DND-41 (cell line): ENCODE measurements at regions not wholly inside any gene's neighbourhood (a gene's known extent, or its start where the extent isn't known, plus 50 kb on each side); places are given as distances from the start of the nearest gene placed in this dataset.

Experiments
- ATAC-seq: fragments of 200-7000 bp; cut with Tn5 transposase; 3 replicates; pipeline ENCODE4 v1.9.1; 2021; ENCODE audit warnings: low read depth; ENCODE audit not compliant: insufficient read depth
- DNase-seq: peaks from one replicate; pipeline ENCODE4 v3.0.0-alpha.2; 2020
- H2AFZ ChIP-seq: 2 replicates; pipeline ENCODE4 v1.6.0; 2012; ENCODE audit warnings: low read depth, low read length
- H3K27ac ChIP-seq: 2 replicates; pipeline ENCODE4 v1.5.1; 2012; ENCODE audit warnings: low read length, inconsistent platforms
- H3K27me3 ChIP-seq: fragments of 200-600 bp; sonication (generic); 2 replicates; pipeline ENCODE4 v1.6.0; 2012; ENCODE audit warnings: low read length, mild to moderate bottlenecking, inconsistent platforms; ENCODE audit not compliant: insufficient read depth, poor library complexity
- H3K36me3 ChIP-seq: 2 replicates; pipeline ENCODE4 v1.5.1; 2012; ENCODE audit warnings: low read length, inconsistent platforms; ENCODE audit not compliant: insufficient read depth
- H3K4me1 ChIP-seq: 2 replicates; pipeline ENCODE4 v1.5.1; 2012; ENCODE audit warnings: mild to moderate bottlenecking, low read length; ENCODE audit not compliant: insufficient read depth
- H3K4me2 ChIP-seq: 2 replicates; pipeline ENCODE4 v1.6.0; 2012; ENCODE audit warnings: mild to moderate bottlenecking, moderate library complexity, low read length, inconsistent platforms; ENCODE audit not compliant: insufficient read depth
- H3K4me3 ChIP-seq, 2 experiments: fragments of 200-600 bp in 1 of 2; shearing (Covaris generic) in 1 of 2; 2 replicates each; pipeline ENCODE4 v1.5.1; 2012 to 2016; ENCODE audit warnings: inconsistent platforms in 2 of 2, low read length in 2 of 2, mild to moderate bottlenecking in 2 of 2, low read depth in 1 of 2, moderate library complexity in 1 of 2
- H3K79me2 ChIP-seq: 2 replicates; pipeline ENCODE4 v1.6.0; 2012; ENCODE audit warnings: low read length, inconsistent platforms; ENCODE audit not compliant: insufficient read depth
- H3K9ac ChIP-seq: 2 replicates; pipeline ENCODE4 v1.6.0; 2012; ENCODE audit warnings: low read depth, mild to moderate bottlenecking, inconsistent platforms, low read length, moderate library complexity
- H3K9me3 ChIP-seq: 2 replicates; pipeline ENCODE4 v1.5.1; 2012; ENCODE audit warnings: low read length, moderate library complexity, mild to moderate bottlenecking, inconsistent platforms; ENCODE audit not compliant: insufficient read depth, severe bottlenecking
- H4K20me1 ChIP-seq: 2 replicates; pipeline ENCODE4 v1.6.0; 2012; ENCODE audit warnings: low read length; ENCODE audit not compliant: insufficient read depth
- CTCF ChIP-seq: IDR thresholded peaks from 2 replicates; pipeline ENCODE4 v1.5.1; 2012; ENCODE audit warnings: borderline replicate concordance, low read length, moderate library complexity, mild to moderate bottlenecking; ENCODE audit not compliant: poor library complexity, severe bottlenecking; ENCODE audit errors: extremely low read depth
- EZH2 ChIP-seq: IDR thresholded peaks from 3 replicates; pipeline ENCODE4 v1.6.1; 2012; ENCODE audit warnings: borderline replicate concordance, low read depth, mild to moderate bottlenecking, moderate library complexity, low read length, inconsistent platforms; ENCODE audit not compliant: severe bottlenecking

GRCh38 chr9:79264511-79265355 is 307.0 kb upstream of the TLE4 start:
- TF ChIP-seq EZH2: no peak
- TF ChIP-seq CTCF: no peak
- Histone ChIP-seq H3K4me2 (no peak overlapping the region), H3K4me1 (no peaks in the 10 kb centered on the region), H4K20me1 (no peaks in the 10 kb centered on the region), H3K4me3 (no peak overlapping the region), H2AFZ (no peak overlapping the region), H3K9ac (no peak overlapping the region), H3K9me3 (no peaks in the 10 kb centered on the region), H3K79me2 (no peaks in the 10 kb centered on the region), H3K36me3 (no peaks in the 10 kb centered on the region), H3K27me3 (no peaks in the 10 kb centered on the region), H3K27ac (no peak overlapping the region)
- ATAC-seq (no peak), DNase-seq (no peak)

- no peak overlapping the region for H2AFZ ChIP-seq
- no peaks in the 10 kb centered on the region for H3K27me3 ChIP-seq
- no peak overlapping the region for H3K9ac ChIP-seq
- H3K79me2 ChIP-seq: no peaks in the 10 kb centered on the region
- DNase-seq (no peak), ATAC-seq (no peak)
- no peak overlapping the region for H3K4me2 ChIP-seq
- no peaks in the 10 kb centered on the region for H3K36me3 ChIP-seq
- no peaks in the 10 kb centered on the region for H3K9me3 ChIP-seq
- TF ChIP-seq EZH2 (no peak), CTCF (no peak)
- no peak overlapping the region for H3K27ac ChIP-seq
- no peak overlapping the region for H3K4me3 ChIP-seq
- no peaks in the 10 kb centered on the region for H4K20me1 ChIP-seq
- no peaks in the 10 kb centered on the region for H3K4me1 ChIP-seq
These were observed 304.8 kb upstream of the TLE4 start for GRCh38 chr9:79266986-79267385.

GRCh38 chr9:79268806-79269205 is 303.0 kb upstream of the TLE4 start:
- no peak for TF ChIP-seq EZH2
- no peak for TF ChIP-seq CTCF
- Histone ChIP-seq H3K9me3 (no peaks in the 10 kb centered on the region), H3K27me3 (no peaks in the 10 kb centered on the region), H3K27ac (no peak overlapping the region), H4K20me1 (no peaks in the 10 kb centered on the region), H3K4me1 (no peaks in the 10 kb centered on the region), H3K4me3 (no peak overlapping the region), H3K79me2 (no peaks in the 10 kb centered on the region), H2AFZ (no peak overlapping the region), H3K9ac (no peak overlapping the region), H3K4me2 (no peak overlapping the region), H3K36me3 (no peaks in the 10 kb centered on the region)
- ATAC-seq (no peak), DNase-seq (no peak)

- no peaks in the 10 kb centered on the region for H4K20me1 ChIP-seq
- no peaks in the 10 kb centered on the region for H3K9me3 ChIP-seq
- H3K27me3 ChIP-seq: no peaks in the 10 kb centered on the region
- no peaks in the 10 kb centered on the region for H3K36me3 ChIP-seq
- DNase-seq (no peak), ATAC-seq (no peak)
- H3K27ac ChIP-seq: no peak overlapping the region
- H3K79me2 ChIP-seq: no peaks in the 10 kb centered on the region
- H3K4me1 ChIP-seq: no peaks in the 10 kb centered on the region
- no peak overlapping the region for H3K4me3 ChIP-seq
- no peak for TF ChIP-seq EZH2
- TF ChIP-seq CTCF: no peak
- no peak overlapping the region for H3K9ac ChIP-seq
- no peak overlapping the region for H3K4me2 ChIP-seq
- H2AFZ ChIP-seq: no peak overlapping the region
These were observed 298.5 kb upstream of the TLE4 start for GRCh38 chr9:79273311-79273710.
